Astrocyte of the spinal cord (primary cell): ENCODE measurements at regions not wholly inside any gene's neighbourhood (a gene's known extent, or its start where the extent isn't known, plus 50 kb on each side); places are given as distances from the start of the nearest gene placed in this dataset.
"Not testable (repeated sequence)": the region's sequence is repeated elsewhere in the genome, so short reads cannot be mapped to it uniquely, and the experiment has no call there.

Source experiments
- DNase-seq: peaks from one replicate; pipeline ENCODE4 v3.0.0; 2011; ENCODE audit warnings: low read depth, low spot score
- H3K4me3 ChIP-seq: 2 replicates; pipeline ENCODE4 v1.5.1; 2011; ENCODE audit warnings: low read depth, mild to moderate bottlenecking, low read length, moderate library complexity
- CTCF ChIP-seq: IDR thresholded peaks from 2 replicates; pipeline ENCODE4 v1.5.1; 2012; ENCODE audit warnings: low read depth, mild to moderate bottlenecking, low read length, inconsistent platforms
- in situ Hi-C: cut with HindIII; loops from 2 replicates; pipeline ENCODE4 v1.10.0; 2017; ENCODE audit warnings: low sequenced_read_pairs

- H3K4me3 ChIP-seq = no peak overlapping the region
- DNase-seq = peak; percentile 87
- in situ Hi-C loops = no loop called here
- TF ChIP-seq CTCF = no peak
Observed at GRCh38 chr3:15899388-15899787, 101.6 kb upstream of the ANKRD28 start.

GRCh38 chr3:15903164-15903563, 105.4 kb upstream of the ANKRD28 start:
- in situ Hi-C loops = no loop called here
- H3K4me3 ChIP-seq = no peak overlapping the region
- peak; percentile 52 for DNase-seq
- TF ChIP-seq CTCF = no peak

- no peak for TF ChIP-seq CTCF
- no peak overlapping the region for H3K4me3 ChIP-seq
- in situ Hi-C loops = no loop called here
- no peak for DNase-seq
Observed at GRCh38 chr3:15903759-15904720, 106.3 kb upstream of the ANKRD28 start.

- TF ChIP-seq CTCF = no peak
- DNase-seq = no peak
- no peak overlapping the region for H3K4me3 ChIP-seq
- in situ Hi-C loops = no loop called here
Observed at GRCh38 chr3:15905041-15905440, 107.3 kb upstream of the ANKRD28 start.

GRCh38 chr3:15907403-15907802, 109.6 kb upstream of the ANKRD28 start:
- in situ Hi-C loops, H3K4me3 ChIP-seq, DNase-seq: not testable (repeated sequence)

- TF ChIP-seq CTCF = no peak
- in situ Hi-C loops = no loop called here
- no peak overlapping the region for H3K4me3 ChIP-seq
- DNase-seq = no peak
Observed at GRCh38 chr3:15918988-15919387, 121.2 kb upstream of the ANKRD28 start.

- in situ Hi-C loops = no loop called here
- DNase-seq = no peak
- no peak for TF ChIP-seq CTCF
- no peak overlapping the region for H3K4me3 ChIP-seq
Observed at GRCh38 chr3:15919971-15920370, 122.2 kb upstream of the ANKRD28 start.
